HG02885 (cell line): ENCODE measurements at regions not wholly inside any gene's neighbourhood (a gene's known extent, or its start where the extent isn't known, plus 50 kb on each side); places are given as distances from the start of the nearest gene placed in this dataset.

Source experiments
- ATAC-seq: cut with Tn5 transposase; IDR thresholded peaks from one replicate; pipeline ENCODE4 v1.9.1; 2021; ENCODE audit warnings: mild to moderate bottlenecking; ENCODE audit not compliant: unreplicated experiment, poor library complexity

DNA sequence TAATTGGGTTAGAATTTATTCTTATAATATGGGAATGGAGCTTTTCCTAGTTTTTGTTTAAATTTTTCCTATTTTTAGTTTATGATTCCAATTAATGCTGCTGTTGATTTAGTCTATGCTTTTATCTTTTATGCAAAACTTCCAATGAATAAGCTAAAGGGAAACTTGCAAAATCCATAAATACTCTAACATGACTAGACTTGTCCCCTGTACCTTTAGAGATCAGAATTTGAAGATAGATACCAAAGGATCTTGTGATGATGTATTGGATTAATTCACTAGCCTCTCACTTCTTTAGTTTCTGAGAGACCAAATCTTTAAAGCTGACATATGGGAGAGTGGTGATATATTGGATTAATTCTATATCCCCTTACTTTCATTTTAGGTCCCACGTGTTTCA is 306.6 kb upstream of the PRMT6 start:
- ATAC-seq, result no peak

DNA sequence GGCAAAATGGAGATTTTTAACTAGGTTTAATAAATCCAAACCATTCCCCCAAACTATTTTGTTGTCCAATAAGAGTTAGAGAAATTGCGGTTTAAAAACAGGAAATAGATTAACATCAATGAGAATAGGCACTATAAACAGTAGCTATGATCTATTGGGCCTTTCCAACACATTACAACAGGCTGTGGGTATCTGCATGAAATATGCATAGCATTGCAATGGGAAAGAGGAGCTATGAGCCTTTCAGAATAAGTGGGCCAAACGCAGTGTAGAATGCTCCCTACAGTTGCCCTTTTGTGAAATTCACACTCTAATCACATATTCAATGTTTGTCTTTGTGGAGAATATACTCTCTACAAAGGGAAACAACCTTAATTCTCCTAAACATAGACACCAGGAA is 305.5 kb upstream of the PRMT6 start:
- ATAC-seq, result no peak

DNA sequence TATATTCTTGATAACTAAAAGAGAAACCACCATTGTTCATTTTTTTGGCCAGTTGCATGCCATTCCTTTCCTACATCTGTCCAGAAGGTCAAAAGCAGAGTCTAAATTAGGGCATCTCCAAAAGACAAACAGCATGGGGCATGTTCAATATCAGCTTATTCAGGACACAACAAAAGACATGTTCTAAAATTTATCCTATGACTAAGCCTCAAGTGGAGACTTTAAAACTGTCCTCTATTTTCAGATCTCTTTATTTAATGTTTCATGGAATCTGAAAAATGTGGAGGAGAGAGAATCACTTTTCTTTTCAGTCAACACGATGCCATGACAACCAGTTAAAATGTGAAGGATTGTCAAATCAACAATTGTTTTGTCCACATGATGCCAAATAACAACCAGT is 303.4 kb upstream of the PRMT6 start:
- no peak for ATAC-seq

DNA sequence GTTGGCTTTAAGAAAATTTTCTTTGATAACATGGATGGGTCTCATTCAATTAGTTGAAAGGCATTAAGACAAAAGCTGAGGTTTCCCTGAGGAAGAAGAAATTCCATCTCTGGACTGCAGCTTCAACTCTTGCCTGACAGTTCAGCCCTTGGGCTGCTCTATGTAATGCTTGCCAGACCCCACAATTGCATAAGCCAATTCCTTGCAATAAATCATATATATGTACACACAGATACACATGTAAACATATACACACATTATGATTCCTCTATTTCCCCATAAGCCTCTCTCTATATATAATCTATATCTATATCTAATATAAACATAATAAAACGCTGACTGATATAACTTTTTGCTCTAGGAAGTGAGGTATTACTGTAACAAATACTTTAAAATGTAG is 301.5 kb upstream of the PRMT6 start:
- ATAC-seq, result no peak

DNA sequence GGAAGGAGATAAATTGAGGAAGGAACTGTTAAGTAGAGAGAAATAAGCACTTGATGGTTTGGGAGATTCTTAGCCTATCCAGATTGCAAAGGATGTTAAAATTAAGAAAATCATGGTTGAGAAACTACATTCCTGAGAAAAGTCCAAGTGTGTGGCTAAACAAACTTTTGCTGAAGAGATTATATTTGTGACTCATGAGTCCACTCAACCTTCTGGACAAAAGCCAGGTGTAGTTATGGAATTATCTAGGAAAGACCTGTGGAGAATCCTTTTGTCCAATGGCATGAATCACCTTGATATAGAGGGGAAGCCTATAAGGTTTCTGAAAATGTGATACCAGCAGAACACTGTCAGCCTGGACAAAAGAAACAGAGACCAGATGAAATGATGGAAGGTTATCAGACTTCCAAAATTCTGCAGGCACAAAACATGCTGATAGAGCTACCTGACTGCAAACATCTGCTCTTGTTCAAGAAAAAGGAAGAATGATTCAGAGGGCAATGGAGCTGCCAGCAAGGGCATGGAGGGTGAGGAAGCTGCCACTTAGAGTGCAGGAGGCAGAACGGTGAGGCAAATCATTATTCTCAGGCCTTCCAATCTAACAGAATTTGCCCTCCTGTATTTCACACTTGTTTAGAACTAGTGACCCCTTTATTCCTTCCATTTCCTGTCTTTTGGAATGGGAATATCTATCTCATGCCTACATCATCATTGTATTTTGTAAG is 300.6 kb upstream of the PRMT6 start:
- ATAC-seq, result no peak

DNA sequence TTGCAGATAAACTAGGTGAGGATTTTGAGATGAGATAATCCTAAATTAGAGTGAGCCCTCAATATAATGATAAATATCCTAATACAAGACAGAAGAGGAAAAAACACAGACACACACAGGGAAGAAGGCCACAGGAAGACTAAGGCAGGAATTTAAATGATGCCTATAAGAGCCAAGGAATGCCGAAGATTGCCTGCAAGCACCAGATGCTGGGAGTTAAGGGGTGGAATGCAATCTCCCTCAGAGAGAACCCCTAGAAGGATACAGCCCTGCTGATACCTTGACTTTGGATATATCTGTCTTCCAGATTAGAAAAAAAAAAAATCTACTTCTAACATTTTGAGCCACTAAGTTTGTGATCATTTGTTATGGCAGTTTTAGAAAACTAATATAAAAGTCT is 299.7 kb upstream of the PRMT6 start:
- no peak for ATAC-seq

DNA sequence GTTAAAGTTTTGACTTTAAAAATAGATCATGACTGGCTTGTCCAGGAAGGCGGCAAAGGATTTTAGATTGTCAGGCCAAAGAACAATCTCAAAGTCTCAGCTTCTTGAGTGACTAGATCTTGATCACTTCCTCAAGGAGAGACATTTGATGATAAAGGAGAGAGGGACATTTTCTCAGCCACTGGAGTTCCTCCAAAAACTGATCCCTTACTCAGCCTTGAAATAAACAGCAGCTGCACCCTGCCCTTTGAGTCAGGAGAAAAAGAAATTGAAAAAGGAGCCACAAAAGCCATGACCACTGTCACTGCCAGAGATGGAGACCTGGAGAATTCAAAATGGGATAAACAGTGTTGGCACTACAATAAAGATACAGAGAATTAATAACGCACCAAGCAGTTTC is 288.4 kb upstream of the PRMT6 start:
- ATAC-seq, result no peak

DNA sequence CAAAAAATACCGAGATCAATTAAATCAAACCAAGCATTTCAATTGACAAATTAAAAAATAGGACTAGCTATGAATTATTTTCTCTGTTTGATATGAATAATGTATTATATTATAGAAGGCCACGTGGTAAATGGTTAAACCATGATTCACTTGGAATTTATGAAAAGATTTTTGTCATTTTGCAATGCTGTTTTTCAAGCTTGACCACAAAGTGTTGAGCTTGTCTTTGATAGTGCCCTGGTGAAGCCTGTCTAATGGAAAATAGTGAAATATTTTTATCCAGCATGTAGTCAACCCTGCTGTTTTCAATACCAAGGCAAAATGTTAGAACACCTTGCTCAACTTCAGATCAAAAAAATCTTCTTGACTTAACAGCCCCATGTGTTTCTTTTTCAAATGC is 288.0 kb upstream of the PRMT6 start:
- ATAC-seq, result no peak

DNA sequence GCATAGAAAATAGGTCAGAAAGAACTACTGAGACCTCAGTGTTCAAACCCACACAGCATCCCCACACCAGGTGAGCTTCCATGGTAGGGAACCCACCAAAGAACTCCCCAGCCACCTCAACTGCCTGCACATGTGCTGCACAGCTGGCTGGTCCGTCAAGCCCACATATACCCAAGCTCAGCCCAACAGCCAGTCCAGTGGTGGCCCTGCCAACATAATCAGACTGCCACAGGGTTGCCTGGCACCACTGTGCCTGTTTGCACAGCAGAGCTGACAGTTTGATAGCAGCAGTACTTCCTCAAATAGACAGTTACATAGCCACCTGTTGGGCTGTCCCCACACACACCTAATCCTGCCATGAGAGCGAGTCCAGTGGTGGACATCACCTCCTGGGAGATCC is 283.3 kb upstream of the PRMT6 start:
- no peak for ATAC-seq

DNA sequence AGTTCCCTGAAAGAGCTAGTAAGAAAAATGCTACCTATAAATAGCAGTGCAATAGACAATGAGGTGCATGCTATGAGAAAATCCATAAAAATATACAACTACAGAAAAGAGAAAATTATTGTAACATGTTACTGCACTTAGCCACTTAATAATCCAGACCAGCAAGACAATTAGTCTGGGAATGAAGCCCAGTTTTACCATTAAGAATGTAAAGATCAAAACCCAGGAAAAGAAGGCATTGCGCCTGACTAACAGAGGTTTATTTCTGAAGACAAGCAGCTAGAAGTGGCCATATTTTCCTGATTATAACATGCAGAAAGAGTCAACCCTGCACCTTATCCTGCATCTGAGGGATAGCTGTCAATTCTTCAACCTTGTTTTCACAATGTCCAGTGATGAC is 276.4 kb upstream of the PRMT6 start:
- ATAC-seq, result no peak

DNA sequence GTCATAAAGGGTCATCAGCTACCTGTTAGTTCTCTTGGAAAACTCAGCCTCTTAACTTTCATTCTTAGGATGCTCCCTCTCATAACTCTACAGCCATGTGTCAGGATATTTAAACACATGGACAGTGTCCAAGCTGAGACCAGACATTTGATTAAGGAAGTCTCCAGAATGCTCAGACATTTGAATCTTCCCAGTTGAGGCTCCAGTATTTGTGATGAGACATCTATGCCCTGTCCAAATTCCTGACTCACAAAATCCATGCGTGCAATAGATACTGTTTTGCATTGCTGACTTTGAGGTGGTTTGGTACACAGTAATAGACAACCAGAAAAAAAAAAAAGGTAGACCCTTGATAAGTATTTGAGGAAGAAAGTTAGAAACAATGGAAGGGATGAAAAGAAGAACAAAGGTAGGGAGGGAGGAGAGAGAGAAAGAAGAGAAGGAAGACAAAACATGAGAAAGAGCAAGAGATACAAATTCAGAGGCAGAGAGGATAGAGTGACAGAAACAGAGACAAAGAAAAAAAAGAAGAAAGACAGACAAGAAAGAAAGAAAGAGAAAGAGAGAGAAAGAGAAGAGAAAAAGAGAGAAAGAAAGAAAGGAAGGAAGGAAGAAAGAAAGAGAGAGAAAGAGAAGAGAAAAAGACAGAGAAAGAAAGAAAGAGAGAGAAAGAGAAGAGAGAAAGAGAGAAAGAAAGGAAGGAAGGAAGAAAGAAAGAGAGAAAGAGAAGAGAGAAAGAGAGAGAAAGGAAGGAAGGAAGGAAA is 275.5 kb upstream of the PRMT6 start:
- no peak for ATAC-seq

DNA sequence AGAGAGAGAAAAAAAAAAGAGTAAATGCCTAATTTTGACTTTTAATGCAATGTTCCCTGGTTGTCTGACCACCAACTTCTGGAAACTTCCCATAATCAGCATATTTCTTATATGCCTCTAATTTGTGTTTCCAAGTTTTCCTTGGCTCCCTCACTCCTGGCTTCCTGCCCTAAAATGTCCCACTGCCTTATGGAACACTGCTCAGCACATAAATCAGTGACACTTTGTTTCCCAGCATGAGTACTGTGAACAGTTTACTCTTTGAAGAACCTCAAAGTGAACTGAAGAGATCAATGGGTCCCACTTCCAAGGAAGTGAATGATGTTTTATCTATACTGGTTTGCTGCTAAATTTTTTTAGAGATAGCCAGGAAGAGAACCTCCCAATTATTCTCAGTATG is 271.3 kb upstream of the PRMT6 start:
- ATAC-seq, result no peak

DNA sequence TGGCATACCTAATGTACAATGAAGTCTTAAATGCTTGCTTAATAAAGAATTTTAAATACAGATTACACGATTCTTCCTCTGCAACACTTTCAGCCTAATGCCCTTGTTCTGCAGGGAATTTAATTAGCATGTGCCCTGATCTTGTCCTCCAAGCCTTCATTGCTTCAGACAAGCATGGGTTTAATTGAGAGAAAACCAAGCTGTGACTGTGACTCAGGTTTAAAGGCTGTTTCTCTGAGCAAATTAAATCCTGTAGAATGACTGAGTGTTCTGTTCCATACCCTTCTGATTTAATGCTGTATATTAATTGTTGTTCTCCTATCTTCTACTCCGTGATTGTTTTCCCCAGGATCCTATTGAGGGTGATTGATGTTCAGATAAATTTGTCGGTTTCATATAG is 269.0 kb upstream of the PRMT6 start:
- no peak for ATAC-seq

DNA sequence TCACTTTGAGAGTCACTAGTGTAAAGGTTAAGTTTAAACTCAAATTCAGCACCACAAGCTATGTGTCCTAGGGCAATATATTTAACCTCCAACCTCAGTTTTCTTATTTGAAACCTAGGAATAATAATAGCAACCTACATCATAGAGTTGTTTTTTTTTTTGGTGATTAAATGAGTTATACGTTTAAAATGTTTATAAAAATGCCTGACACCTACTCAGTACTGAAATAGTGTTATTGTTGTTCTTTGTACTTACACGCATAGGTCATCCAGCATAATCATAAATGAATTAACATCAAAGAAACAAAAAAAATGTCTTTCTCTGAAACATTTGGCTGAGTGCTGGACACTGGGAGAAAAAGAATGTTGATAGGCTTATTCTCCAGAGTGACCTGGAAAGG is 266.8 kb upstream of the PRMT6 start:
- ATAC-seq, result no peak

DNA sequence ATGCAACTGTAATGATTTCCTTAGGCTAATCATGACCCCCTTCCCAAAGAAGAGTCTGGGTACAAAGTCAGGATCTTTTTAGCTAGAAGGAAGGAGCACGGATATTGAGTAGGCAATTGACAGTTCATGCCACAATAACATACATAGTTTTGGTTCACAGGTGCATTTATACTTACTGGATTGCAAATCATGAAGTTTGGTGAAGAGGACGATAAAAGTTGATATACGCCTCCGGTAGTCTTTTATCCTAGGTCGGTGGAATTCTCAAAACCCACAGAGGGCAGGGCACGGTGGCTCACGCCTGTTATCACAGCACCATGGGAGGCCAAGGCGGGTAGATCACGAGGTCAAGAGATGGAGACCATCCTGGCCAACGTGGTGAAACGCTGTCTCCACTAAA is 265.4 kb upstream of the PRMT6 start:
- no peak for ATAC-seq

DNA sequence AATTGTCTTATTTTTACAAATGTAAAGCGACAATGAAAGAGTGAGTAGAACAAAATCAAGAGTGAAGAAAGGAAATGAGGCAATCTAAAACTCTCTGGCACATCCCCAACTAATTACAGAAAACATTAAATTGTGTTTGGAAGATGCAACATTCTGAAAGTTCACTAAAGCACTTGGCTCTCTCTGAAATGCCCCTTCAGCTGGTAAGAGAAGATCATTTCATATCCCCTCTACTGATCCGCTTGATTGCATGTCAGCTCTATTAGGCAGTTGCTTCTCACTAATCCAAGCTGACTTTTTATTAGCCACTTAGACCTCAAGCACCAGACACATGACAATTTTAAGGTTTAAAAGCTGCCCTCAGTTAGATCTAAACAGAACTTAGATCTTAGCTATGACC is 262.8 kb upstream of the PRMT6 start:
- ATAC-seq, result no peak

DNA sequence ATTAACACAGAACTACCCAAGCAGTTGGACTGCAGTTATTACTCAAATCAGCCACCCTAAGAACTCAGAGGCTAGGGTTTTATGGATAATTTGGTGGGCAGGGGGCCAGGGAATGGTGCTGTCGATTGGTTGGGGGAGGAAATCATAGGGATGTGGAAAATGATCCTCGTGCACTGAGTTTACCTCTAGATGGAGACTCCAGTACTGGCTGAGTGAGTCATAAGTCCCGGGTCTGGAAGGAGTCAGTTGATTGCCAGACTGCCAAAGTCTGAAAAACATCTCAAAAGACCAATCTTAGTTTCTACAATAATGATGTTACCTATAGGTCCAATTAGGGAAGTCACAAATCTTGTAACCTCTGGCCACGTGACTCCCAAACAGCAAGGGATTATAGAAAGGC is 257.5 kb upstream of the PRMT6 start:
- ATAC-seq, result no peak

DNA sequence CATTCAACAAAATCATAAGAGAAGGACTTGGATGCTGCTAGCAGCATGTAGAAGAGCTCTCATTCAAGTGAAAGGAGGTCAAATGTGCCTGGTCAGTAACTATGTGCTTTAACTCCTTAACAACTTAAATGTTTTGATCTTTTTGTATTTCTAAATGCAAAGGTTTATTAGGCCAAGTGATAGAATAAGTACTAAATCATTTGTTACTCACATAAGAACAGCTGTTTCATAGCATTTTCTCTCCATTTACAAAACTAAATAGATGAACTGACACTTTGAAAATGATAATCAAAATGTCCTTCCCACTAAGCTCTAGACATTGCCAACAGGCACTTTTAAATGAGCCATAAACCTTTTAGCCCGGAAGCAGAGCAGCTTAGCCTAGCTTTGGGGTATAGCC is 254.3 kb upstream of the PRMT6 start:
- ATAC-seq, result no peak

DNA sequence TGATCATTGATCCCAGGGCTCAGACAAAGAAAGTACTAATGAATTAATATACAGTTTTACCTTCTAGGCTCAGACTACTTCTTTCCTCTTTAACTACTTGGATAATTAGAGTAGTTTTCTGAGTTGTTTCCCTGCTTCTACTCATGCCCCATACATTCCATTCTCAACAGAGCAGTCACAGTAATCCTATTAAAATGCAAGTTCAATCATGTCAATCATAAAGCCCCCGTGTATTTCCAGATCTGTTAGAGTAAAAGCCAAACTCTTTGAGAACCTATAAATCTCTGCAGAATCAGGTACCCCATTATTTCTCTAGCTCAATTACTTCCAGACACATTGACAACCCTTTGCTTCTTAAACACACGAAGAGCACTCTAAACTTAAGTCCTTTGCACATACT is 242.1 kb upstream of the PRMT6 start:
- ATAC-seq, result no peak

DNA sequence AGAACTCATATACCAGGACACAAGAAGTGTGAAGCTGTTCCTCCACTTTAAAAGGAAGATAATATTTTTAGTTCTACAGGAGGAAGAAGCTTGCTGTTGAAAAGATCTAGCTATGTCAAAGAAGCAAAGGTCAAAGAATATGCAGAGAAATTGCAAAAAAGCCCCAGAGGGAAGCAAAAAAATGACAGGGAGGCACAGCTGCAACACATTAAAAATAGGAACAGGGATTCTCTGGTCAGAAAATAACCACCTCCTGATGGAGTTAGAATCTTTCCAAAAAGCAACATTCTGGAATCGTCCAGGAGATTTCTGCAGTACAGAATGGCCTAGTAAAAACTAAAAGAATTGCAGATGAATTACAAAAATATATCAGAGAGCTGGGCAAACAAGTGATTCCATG is 238.9 kb upstream of the PRMT6 start:
- no peak for ATAC-seq

DNA sequence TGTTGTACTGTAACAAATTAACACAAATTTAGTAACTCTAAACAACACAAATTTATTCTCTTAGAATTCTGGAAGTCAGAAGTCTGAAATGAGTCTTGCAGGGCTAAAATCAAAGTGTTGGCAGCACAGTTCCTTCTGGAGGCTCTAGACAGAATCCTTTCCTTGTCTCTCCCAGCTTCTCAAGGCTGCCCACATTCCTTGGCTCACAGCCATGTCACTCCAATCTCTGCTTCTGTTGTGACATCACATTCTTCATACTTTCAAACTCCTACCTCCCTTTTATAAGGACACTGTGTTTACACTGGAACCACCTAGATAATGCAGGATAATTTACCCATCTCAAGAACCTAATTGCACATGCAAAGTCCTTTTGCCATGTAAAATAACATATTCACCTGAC is 225.0 kb upstream of the PRMT6 start:
- ATAC-seq, result no peak

DNA sequence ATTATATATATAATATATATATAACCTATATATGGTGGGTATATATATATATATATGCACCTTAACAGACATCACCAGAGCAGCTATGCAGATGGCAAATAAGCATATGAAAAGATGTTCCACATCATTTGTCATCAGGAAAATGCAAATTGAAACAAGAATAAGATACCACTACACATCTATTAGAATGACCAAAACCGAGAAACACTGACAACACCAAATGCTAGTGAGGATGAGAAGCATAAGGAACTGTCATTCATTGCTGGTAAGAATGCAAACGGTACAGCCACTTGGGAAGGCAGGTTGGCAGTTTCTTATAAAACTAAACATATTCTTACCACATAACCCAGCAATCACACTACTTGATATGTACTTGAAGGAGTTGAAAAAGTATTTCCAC is 219.8 kb upstream of the PRMT6 start:
- peak; percentile 89 for ATAC-seq
